CD4-positive, alpha-beta T cell treated with Interleukin-2 at 100 ng/mL for 4 hours (primary cell): ENCODE measurements at regions not wholly inside any gene's neighbourhood (a gene's known extent, or its start where the extent isn't known, plus 50 kb on each side); places are given as distances from the start of the nearest gene placed in this dataset.
"Not testable (repeated sequence)": the region's sequence is repeated elsewhere in the genome, so short reads cannot be mapped to it uniquely, and the experiment has no call there.

Source experiments
- DNase-seq: peaks from one replicate; pipeline ENCODE4 v3.0.0-alpha.2; 2020; ENCODE audit warnings: low spot score

DNA sequence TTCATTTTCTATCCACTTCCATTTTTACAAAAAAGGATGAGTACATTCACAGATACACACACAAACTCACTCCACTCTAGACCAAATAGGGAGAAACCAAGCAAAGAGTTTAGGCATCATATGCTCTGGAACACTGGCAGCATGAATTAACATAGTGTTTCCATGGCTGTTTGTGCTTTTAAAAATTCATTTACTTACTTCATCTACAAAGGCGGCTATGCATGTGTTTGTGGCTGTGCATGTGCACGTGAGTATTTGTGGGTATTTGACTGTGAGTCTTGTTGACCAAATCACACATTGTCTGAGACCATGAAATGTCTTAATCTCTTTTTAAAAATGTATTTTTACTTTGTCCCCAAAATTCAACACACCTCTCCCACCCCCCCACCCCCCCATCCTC lies 203.0 kb upstream of the SESN3 start:
- no peak for DNase-seq

DNA sequence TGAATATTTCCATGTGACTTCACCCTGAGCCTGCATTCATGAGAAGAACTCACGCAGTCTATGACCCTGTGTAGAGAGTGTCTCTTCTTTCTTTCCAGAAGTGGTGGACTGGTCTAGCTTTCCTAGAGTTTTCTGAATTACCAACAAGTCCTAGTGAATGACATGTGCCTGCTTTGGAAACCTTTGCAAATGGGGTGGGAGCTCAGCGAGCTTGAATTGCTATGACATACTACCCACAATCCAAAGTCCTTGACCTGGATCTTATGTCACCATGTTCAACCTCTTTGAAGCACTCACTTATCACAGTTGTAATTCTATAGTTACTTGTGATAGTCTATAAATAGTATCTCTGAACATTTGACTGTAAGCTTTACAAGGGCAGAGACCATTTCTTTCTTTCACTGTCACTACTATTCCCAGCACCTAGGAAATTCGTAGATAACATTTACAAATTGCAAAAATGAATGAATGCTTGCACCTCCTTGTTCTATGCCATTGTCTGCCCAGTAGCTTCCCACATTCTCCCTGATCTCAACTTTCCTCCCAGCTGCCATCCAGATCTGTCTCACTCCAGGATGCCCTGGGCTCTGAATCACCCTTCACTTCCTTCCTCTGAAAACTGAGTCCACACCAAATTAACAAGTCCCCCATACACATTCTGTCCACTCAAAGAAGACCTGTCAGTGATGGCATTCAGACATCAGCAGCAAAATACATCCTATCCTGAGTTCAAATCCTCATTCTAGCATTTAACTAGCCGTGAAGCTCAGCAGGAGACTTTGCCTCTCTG lies 201.9 kb upstream of the SESN3 start:
- no peak for DNase-seq

DNA sequence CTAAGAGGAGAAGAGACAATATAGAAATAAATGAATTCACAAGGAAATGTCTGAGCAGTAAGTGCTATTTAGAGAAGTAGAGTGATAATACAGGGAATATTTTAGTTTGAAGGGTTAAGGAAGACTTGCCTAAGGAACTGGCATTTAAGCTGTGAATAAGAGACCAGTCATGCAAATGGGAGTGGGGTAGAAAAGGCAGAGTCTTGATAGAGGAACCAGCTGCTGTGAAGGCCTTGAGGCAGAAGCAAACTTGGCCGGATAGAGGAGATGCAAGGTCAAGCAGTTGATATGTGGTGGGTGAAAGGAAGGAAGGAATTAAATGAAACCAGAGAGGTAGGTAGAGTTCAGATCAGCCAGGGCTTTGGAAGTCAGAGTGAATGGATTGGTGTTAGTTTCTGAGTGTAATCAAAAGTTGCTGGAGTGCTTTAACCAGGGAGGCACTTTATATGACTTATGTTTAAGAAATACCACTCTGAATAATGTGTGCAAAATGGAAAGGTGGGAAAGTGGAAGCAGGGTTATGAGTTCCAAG lies 198.4 kb upstream of the SESN3 start:
- DNase-seq = no peak

DNA sequence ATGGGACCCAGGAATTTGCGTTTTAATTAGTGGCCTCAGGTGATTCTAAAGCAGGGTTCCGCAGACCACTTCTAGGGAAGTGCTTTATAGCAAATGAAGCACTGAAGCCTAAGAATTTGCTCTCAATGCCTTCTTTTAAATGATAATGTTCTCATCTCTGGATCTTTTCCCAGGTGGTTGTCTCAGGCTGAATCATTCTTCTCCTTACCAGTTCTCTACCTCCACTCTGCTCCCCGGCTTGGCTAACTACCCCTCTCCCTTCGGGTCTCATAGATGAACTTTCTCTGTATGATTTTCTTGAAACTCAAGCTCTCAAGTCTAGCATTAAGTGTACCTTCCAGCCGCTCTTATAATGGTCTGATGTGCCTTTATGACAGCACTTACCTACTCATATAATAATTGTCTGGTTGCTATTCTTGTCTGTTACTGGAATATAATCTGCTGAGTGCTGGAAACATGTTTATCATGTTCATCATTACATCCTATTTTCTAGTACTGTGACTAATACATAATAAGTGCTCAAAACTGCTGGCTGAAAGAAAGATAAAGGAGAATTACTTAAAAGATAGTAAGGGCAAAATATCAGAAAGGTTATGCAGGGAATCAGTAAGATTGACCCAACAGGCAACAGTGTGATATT lies 195.9 kb upstream of the SESN3 start:
- DNase-seq = no peak

DNA sequence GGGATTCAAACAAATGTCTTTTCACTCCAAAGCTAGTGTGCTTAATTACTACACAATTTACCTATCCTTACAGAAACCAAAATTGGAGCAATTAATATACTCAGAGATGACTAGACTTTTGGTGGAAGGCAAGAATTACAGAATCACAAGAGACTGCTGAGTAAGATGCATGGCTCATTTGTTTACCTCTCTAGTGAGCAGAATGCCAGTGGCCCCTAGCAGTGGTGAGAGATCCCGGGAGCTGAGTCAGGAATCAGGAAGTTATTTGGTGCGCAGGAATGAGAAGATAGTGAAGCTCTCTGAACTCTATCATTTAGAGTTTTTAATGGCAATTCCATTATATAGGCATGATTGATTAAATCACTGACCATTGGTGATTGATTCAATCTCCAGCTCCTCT lies 188.9 kb upstream of the SESN3 start:
- no peak for DNase-seq

DNA sequence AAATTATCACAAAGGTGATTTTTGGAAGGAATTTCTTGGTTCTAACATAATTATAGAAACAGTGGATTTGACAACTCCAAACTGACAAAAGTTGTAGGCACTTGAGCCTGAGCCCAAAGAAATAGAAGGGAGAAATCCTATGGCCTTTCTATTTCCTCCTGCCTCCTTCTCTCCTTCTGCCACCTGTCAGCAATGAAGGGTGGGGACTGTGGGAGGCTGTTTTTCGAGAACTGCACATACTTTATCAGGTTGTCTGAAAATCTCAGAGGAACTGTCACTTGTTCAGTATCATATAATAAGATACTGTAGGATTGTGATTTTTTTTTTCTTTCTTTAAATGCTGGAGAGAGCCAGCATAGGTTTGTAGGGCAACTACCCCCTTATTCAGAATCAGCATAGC lies 187.9 kb upstream of the SESN3 start:
- no peak for DNase-seq

DNA sequence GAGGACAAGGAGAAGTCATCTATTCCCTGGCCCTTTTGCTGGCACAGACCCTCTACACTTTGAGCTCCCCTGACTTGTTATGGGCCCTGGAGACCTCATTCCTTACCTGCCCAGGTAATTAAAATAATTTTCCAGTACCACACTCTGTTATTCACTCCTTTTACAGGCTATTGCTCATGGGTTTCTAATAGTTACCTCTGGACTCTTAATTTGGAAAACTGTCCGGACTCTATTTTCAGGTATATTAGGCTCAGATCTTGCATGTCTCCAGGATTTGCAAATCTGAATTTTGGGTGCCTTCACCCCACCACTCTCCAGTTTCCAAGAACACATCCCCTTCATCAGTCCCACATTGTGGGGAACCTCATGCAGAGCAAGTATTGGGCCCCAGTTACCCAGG lies 186.8 kb upstream of the SESN3 start:
- DNase-seq = no peak

DNA sequence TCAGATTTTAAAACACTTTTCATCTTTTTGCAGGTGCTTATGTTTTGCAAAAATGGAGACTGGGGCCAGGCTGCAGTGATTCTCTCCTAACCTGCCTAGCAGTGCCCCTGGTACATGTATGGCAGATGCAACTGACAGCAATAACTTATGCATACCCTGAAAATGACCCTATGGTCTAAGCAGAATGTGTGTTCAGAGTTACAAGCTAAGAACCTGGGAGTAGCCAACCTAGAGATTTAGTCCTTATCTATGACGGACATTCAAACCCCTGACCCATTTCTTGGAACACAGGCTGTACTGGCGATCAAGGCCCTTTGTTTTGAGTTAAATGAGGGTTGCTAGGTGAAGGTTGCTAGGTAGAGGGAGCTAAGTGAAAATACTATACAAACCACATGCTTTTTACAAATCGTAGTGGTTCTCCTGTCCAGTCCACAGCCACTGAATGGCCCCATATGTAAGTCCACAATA lies 184.9 kb upstream of the SESN3 start:
- DNase-seq = no peak

DNA sequence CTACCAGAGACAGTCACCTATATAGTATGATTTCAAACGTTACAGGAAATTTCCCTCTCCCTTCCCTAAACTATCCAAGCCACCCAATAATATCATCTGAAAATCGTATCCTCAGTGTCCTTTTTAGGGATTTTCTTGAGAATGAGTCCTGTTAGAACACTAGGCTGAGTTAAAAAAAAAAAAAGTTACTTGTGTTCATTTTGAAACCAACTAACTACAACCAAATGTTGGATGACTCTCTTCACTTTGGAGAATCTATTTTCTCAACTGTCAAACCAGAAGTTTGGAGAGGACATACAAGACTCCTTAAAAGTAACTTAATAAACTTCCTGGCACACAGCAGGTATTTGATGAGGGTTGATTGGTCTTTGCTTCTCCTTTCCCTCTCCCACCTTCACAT lies 183.2 kb upstream of the SESN3 start:
- no peak for DNase-seq

DNA sequence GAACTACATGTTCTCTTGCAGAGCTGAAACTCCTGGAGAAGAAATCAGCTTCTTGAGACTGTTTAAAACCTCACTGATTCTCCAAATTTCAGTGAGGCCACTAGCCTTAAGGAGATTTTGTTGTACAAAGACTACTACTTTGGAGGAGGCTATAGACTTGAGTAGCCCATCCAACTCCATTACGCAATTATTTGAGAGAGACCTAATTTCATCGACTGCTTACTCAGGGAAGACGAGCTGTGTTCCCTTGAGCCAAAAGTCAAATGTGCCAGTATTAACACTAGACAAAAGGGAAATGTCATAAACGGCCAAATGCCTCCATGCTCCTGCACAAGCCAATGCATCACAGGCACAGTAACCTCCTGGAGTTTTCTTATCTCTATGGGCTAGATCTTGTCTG lies 182.8 kb upstream of the SESN3 start:
- no peak for DNase-seq

DNA sequence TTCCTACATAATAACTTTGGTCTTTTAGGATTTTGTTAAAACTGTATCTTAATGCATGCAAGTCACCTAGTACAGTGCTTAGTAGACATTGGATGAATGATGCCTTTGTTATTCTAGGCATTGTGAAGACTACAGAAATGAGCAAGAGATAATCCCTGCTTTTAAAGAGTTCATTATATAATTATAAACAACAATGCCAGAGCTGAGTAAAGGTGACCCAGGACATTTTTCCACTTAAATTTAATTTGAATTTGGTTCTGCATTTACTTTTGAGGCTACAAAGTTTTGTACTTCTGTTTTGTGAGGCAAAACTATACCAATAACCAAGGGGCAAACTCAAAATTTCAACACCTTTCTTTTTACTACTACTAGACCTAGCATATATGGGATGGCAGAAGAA lies 182.0 kb upstream of the SESN3 start:
- DNase-seq = no peak

DNA sequence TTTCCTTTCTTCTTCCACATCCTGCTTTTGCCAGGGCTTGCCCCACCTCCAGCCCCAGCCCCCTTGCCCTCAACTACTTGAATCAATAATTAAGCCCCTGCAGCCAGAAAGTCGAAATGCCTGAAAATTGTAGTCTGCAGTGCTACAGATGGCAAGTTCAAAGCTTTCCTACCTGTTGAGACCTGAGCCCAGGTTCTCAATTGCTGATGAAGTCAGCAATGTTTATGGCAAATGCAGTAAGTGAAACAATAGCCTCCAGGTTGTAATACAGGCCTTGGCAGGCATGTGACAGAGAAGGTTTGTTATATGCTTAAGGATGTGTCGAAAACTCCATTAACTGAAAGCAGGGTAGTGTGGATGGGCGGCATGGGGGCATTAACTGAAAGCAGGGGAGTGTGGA lies 181.1 kb upstream of the SESN3 start:
- DNase-seq = no peak

DNA sequence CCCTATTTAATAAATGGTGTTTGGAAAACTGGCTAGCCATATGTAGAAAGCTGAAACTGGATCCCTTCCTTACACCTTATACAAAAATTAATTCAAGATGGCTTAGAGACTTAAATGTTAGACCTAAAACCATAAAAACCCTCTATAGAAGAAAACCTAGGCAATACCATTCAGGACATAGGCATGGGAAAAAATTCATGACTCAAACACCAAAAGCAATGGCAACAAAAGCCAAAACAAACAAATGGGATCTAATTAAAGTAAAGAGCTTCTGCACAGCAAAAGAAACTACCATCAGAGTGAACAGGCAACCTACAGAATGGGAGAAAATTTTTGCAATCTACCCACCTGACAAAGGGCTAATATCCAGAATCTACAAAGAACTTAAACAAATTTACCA lies 179.7 kb upstream of the SESN3 start:
- not testable (repeated sequence) for DNase-seq

DNA sequence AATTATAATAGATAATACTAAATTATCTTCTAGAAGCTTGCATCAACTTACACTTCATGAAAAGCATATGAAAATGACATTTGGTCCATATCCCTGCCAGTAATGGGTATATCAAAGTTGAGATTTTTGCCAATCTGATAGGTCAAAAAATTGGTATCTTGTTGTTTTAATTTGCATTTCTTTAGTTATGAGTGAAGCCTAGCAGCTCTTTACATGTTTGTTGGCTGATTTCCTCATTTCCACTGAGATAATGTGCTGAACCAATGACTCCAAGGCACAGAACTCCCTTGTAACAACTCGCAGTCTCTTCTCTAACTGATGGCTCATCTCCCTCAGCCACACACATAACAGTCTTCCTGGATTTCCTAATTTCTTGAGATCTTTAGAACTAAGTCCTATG lies 175.3 kb upstream of the SESN3 start:
- DNase-seq = no peak

DNA sequence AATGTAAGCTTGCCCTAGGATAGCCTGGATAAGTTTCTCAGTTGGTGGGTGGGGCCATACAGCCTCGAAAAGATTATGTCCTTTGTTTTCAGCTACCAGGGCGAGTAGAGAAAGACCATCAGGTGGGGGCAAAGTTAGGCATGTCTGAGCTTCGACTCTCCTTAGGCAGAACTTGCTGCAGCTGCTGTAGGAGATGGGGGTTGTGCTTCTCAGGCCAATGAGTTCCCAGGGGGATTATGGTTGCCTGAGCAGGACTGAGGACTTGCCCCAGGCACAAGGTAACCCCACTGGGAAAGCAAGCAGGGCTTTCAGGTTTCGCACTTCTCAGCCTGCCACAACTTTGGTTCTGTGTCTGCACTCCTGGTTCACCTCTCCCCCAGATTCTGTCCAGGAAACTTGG lies 173.4 kb upstream of the SESN3 start:
- no peak for DNase-seq

DNA sequence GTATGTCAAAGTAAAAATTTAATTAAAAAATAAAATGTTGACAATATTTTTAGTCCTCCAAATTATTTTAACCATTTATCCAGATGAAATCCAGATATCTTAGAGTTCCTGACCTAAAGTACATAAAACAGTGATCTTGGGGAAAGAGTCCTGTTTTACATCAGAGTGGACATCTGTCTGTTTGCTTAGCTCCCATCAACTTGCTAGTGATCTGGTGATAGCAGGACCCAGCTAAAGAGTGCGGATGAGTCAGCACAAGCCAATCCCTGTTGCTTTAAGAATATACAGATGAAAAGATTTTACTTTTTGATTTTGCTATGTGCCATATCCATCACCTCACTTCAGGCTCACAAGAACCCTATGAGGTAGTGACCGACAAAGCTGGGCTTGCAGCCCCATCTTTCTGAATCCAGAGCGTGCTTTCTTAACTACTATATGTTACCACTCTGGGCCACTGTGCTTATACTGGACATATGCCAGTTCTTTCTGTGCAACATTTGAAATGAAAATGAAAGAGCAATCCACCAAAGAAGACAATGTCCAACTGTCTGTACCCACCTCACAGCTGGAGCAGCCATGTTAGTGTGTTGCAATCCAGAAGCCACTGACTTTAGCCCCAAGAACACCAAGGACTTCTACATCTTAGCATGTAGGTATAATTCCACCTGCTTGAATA lies 167.6 kb upstream of the SESN3 start:
- no peak for DNase-seq

DNA sequence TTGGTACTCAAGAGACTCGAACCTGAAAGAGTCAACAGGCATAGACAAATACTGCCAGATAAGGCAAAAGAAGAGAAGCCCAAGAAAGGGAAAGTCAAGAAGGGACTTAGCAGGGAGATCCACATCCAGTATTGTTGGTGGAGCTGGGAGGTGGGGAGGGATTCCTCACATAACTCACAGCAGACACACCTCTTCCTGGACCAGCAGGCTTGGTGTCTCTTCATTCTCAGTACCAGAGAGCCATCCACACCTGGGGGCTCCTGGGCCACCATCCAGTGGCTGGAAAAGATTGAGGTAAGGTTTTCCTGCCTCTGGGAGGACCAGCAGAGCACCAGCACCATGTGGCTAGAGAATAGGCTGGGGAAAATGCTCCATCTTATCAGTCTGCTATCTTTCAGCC lies 161.6 kb upstream of the SESN3 start:
- no peak for DNase-seq

DNA sequence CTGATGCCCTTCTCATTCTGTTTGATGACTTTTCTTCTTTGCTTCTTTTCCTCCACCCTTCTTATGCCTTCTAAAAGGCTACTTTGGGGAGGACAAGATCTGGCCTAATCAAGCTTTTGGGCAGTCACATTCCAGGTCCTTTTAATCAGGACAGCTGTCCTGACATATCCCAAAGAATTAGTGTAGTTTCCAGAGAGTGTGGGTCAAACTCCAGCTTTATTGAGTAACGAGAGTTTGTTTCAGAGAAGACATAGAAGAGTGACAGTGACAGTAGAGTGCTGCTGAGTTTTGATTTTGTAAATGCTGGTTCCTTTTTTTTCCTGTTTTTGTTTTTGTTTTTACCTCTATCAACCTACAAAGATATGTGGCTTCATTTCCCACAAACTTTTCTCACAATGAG lies 158.4 kb upstream of the SESN3 start:
- no peak for DNase-seq

DNA sequence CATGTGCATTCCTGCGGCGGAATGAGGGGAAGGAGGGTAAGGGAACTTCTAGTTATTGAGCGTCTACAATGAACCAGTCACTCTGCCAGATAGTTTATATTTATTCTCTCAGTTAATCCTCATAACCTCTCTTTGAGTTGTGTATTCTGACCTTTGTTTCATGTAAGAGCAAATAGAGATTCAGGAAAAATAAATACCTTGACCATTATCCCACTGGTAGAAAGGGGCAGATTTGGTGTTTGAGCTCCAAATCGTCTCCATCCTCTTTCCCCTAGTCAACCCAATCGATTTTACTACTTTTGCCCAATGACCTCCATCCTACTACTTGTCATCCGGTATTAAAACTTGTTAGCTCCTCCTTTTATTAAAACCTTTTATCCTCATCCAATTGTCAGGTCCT lies 157.1 kb upstream of the SESN3 start:
- DNase-seq = no peak

DNA sequence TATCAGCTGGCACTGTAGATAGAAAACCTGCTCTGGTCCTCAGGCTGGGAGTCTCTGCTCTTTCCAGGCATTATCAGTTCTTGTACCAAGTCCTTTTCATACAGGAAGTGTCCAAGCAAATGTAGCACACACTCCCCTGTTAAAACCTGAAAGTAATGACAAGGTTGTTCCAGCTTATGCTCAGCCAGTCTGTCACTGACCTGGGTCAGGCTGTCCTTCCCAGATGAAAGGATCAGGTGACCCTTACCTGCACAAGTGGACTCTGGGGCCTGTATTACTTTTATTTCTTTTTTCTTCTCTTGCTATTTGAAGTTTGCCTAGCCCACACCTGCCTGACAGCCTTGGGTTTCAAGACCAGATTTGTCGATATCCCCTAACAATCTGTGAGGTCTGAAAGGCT lies 156.3 kb upstream of the SESN3 start:
- DNase-seq = no peak

DNA sequence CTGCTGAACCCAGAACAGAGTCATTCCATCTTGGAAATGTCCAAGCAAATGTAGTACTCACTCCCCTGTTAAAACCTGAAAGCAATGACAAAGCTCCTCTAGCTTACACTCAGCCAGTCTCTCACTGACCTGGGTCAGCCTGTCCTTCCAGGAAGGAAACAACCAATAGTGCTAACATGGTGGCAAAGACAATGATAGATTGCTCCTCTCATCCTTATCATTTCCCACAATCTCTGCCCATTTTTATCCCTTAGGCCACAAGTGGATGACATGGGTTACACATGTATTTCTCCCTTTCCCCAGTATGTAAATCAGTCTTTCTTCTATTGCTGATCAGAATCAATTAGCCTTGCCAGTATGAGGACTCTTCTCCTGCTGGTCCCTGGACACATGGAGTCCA lies 154.6 kb upstream of the SESN3 start:
- DNase-seq = no peak

DNA sequence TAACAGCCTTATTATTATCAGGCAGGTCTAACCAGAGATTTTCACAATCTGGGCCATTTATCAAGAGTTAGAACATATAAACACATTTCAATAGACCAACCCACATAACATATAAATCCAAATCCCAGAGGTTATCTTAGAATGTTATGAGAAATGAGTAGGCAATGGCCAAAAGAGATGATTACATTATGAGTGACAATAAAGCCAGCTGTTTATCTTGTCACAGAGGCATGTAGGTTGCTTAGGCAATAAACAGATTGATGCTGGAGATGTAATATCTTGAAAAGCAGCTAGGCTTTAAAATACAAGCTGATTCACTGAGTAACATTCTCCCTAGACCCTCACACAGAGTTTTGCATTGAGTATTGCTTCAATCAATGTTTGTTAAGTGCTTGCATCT lies 148.5 kb upstream of the SESN3 start:
- no peak for DNase-seq

DNA sequence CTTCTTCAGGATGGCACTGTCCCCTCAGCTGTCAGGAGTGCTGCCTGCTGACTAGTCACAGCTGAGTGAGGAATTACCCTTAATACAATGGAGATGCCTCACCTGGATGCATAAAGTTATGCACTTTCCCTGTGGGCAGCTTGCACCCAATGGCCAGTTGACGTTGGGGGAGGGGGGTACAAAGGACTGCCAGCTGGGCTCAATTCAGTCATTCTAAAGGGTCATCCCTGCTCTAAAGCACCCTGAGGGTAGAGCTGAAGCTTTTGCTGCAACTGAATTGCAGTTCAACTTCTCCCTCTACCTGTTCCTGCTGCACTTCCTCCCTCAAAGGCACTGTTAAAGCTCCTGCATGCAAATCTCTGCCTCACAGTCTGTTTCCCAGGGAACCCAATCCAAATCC lies 147.8 kb upstream of the SESN3 start:
- DNase-seq = no peak
